Hepatocyte (in vitro differentiated cells): ENCODE measurements at regions not wholly inside any gene's neighbourhood (a gene's known extent, or its start where the extent isn't known, plus 50 kb on each side); places are given as distances from the start of the nearest gene placed in this dataset.
"Not testable (repeated sequence)": the region's sequence is repeated elsewhere in the genome, so short reads cannot be mapped to it uniquely, and the experiment has no call there.

Experiments
- EZH2 ChIP-seq: fragments of 200-600 bp; sonication (generic); IDR thresholded peaks from 2 replicates; pipeline ENCODE4 v1.6.1; 2016; ENCODE audit warnings: antibody characterized with exemption, mild to moderate bottlenecking, borderline replicate concordance
- TF ChIP-seq, protein P1 (sequence below): fragments of 200-600 bp; sonication (generic); IDR thresholded peaks from 2 replicates; pipeline ENCODE4 v1.5.1; 2016; ENCODE audit warnings: antibody characterized with exemption, mild to moderate bottlenecking; ENCODE audit not compliant: poor library complexity

DNA sequence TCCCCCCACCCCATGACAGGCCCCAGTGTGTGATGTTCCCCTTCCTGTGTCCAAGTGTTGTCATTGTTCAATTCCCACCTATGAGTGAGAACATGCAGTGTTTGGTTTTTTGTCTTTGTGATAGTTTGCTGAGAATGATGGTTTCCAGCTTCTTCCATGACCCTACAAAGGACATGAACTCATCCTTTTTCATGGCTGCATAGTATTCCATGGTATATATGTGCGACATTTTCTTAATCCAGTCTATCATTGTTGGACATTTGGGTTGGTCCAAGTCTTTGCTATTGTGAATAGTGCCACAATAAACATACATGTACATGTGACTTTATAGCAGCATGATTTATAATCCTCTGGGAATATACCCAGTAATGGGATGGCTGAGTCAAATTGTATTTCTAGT lies 927.9 kb downstream of the PLA2G4A start:
- TF ChIP-seq, protein P1, sequence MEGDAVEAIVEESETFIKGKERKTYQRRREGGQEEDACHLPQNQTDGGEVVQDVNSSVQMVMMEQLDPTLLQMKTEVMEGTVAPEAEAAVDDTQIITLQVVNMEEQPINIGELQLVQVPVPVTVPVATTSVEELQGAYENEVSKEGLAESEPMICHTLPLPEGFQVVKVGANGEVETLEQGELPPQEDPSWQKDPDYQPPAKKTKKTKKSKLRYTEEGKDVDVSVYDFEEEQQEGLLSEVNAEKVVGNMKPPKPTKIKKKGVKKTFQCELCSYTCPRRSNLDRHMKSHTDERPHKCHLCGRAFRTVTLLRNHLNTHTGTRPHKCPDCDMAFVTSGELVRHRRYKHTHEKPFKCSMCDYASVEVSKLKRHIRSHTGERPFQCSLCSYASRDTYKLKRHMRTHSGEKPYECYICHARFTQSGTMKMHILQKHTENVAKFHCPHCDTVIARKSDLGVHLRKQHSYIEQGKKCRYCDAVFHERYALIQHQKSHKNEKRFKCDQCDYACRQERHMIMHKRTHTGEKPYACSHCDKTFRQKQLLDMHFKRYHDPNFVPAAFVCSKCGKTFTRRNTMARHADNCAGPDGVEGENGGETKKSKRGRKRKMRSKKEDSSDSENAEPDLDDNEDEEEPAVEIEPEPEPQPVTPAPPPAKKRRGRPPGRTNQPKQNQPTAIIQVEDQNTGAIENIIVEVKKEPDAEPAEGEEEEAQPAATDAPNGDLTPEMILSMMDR = not testable (repeated sequence)
- not testable (repeated sequence) for TF ChIP-seq EZH2
